Immature natural killer cell (primary cell): ENCODE measurements at regions not wholly inside any gene's neighbourhood (a gene's known extent, or its start where the extent isn't known, plus 50 kb on each side); places are given as distances from the start of the nearest gene placed in this dataset.

Experiments used
- DNase-seq, 3 donors: peaks; one replicate each; pipeline ENCODE4 v3.0.0; 2022; ENCODE audit warnings: mixed read lengths in 1 of 3
- H3K27ac Mint-ChIP-seq, 6 donors: one replicate each; pipeline ENCODE4 v1.8.0; 2020; ENCODE audit warnings: mixed read lengths in 6 of 6, mild to moderate bottlenecking in 5 of 6, inconsistent platforms in 4 of 6, moderate library complexity in 3 of 6
- H3K27me3 Mint-ChIP-seq, 3 donors: one replicate each; pipeline ENCODE4 v1.8.0; 2020 to 2021; ENCODE audit warnings: low read depth in 3 of 3, mild to moderate bottlenecking in 3 of 3, mixed read lengths in 3 of 3, moderate library complexity in 3 of 3, inconsistent platforms in 1 of 3
- H3K36me3 Mint-ChIP-seq, 3 donors: one replicate each; pipeline ENCODE4 v1.8.0; 2020; ENCODE audit warnings: mixed read lengths in 3 of 3, inconsistent platforms in 2 of 3, mild to moderate bottlenecking in 2 of 3
- H3K4me1 Mint-ChIP-seq, 2 donors: one replicate each; pipeline ENCODE4 v1.8.0; 2020; ENCODE audit warnings: inconsistent platforms in 2 of 2, mild to moderate bottlenecking in 2 of 2, mixed read lengths in 2 of 2, moderate library complexity in 1 of 2
- H3K4me3 Mint-ChIP-seq, 5 donors: one replicate each; pipeline ENCODE4 v1.8.0; 2020; ENCODE audit warnings: mild to moderate bottlenecking in 5 of 5, mixed read lengths in 5 of 5, inconsistent platforms in 3 of 5, moderate library complexity in 3 of 5
- H3K9me3 Mint-ChIP-seq, 6 donors: one replicate each; pipeline ENCODE4 v1.8.0; 2020; ENCODE audit warnings: mild to moderate bottlenecking in 6 of 6, mixed read lengths in 6 of 6, inconsistent platforms in 4 of 6, moderate library complexity in 3 of 6

- no peaks in the 10 kb centered on the region for H3K4me1 Mint-ChIP-seq
- no peaks in the 10 kb centered on the region for H3K36me3 Mint-ChIP-seq
- peaks cover 5 to 20% (median 9%) of the 10 kb centered on the region in 6 donors for H3K9me3 Mint-ChIP-seq
- DNase-seq: no peak
- H3K4me3 Mint-ChIP-seq: no peak overlapping the region
- H3K27me3 Mint-ChIP-seq: no peaks in the 10 kb centered on the region
- no peak overlapping the region for H3K27ac Mint-ChIP-seq
Observed at GRCh38 chr3:147962408-147963164, 553.4 kb downstream of the ZIC1 start.

DNA sequence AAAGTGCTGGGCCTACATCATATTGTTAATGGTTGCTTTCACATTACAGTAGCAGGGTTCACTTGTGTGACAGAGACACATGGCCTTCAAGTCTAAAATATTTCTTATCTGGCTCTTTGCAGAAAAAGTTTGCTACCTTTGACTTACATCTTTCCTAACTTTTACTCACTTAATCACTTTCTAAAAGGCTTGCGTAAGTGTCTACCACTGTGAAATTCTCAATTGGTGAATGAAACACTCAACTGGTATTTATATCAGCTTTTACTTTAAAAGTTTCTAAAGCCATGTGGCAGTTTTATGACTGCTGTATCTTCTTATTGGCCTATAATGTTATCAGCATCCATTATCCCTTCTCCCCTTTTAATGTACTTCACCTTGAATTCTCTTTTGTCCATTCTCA lies 554.5 kb downstream of the ZIC1 start:
- H3K27ac Mint-ChIP-seq: no peak overlapping the region
- no peaks in the 10 kb centered on the region for H3K4me1 Mint-ChIP-seq
- no peak for DNase-seq
- H3K9me3 Mint-ChIP-seq: peaks cover 2 to 15% (median 5%) of the 10 kb centered on the region in 6 donors
- no peaks in the 10 kb centered on the region for H3K36me3 Mint-ChIP-seq
- H3K27me3 Mint-ChIP-seq: no peaks in the 10 kb centered on the region
- H3K4me3 Mint-ChIP-seq: no peak overlapping the region

- no peak overlapping the region for H3K4me3 Mint-ChIP-seq
- DNase-seq: no peak
- H3K27ac Mint-ChIP-seq: no peak overlapping the region
- no peaks in the 10 kb centered on the region for H3K4me1 Mint-ChIP-seq
- H3K36me3 Mint-ChIP-seq: no peaks in the 10 kb centered on the region
- peaks cover 3 to 31% (median 16%) of the 10 kb centered on the region in 6 donors for H3K9me3 Mint-ChIP-seq
- H3K27me3 Mint-ChIP-seq: peaks cover 0 to 1% (median 0%) of the 10 kb centered on the region in 3 donors
Observed at GRCh38 chr3:147975165-147975564, 566.0 kb downstream of the ZIC1 start.

GRCh38 chr3:147977001-147977400 lies 567.8 kb downstream of the ZIC1 start:
- no peak overlapping the region for H3K27ac Mint-ChIP-seq

DNA sequence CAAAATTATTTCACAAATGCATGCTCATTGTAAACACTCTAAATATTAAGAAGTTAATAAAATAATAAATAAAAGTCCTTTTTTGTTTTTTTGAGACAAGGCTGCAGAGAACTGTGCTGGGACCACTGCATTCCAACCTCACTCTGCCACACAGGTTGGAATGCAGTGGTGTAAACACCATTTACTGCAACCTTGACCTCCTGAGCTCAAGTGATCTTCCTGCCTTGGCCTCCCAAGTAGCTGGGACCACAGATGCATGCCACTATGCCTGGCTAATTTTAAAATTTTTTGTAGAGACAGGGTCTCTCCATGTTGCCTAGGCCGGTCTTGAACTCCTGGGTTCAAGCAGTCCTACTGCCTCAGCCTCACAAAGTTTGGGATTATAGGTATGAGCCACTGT lies 578.4 kb downstream of the ZIC1 start:
- H3K27me3 Mint-ChIP-seq: peaks cover 0 to 2% (median 0%) of the 10 kb centered on the region in 3 donors
- H3K4me3 Mint-ChIP-seq: no peak overlapping the region
- no peak for DNase-seq
- no peaks in the 10 kb centered on the region for H3K36me3 Mint-ChIP-seq
- no peaks in the 10 kb centered on the region for H3K4me1 Mint-ChIP-seq
- no peak overlapping the region for H3K27ac Mint-ChIP-seq
- peaks cover 0 to 14% (median 3%) of the 10 kb centered on the region in 6 donors for H3K9me3 Mint-ChIP-seq

More at GRCh38 chr3:147977001-147977400, 567.8 kb downstream of the ZIC1 start:
- H3K36me3 Mint-ChIP-seq: no peaks in the 10 kb centered on the region
- no peak for DNase-seq
- H3K9me3 Mint-ChIP-seq: peaks cover 3 to 31% (median 10%) of the 10 kb centered on the region in 6 donors
- no peak overlapping the region for H3K4me3 Mint-ChIP-seq
- peaks cover 0 to 1% (median 0%) of the 10 kb centered on the region in 3 donors for H3K27me3 Mint-ChIP-seq
- H3K4me1 Mint-ChIP-seq: peaks cover 0 to 2% of the 10 kb centered on the region in 2 donors

- no peak overlapping the region for H3K4me3 Mint-ChIP-seq
- H3K36me3 Mint-ChIP-seq: no peaks in the 10 kb centered on the region
- DNase-seq: no peak
- no peak overlapping the region for H3K27ac Mint-ChIP-seq
- peaks cover 0 to 14% (median 3%) of the 10 kb centered on the region in 6 donors for H3K9me3 Mint-ChIP-seq
- no peaks in the 10 kb centered on the region for H3K27me3 Mint-ChIP-seq
- no peaks in the 10 kb centered on the region for H3K4me1 Mint-ChIP-seq
Observed at GRCh38 chr3:147989344-147989743, 580.2 kb downstream of the ZIC1 start.

- Mint-ChIP-seq H3K36me3 (no peaks in the 10 kb centered on the region), H3K4me1 (no peaks in the 10 kb centered on the region), H3K27ac (no peak overlapping the region)
Observed at GRCh38 chr3:148002705-148003205, 593.6 kb downstream of the ZIC1 start.

GRCh38 chr3:148004331-148004730 lies 595.2 kb downstream of the ZIC1 start:
- no peak for DNase-seq
- H3K9me3 Mint-ChIP-seq: peaks cover 0 to 12% (median 6%) of the 10 kb centered on the region in 6 donors
- peaks cover 0 to 2% (median 0%) of the 10 kb centered on the region in 3 donors for H3K27me3 Mint-ChIP-seq
- no peak overlapping the region for H3K4me3 Mint-ChIP-seq
- no peaks in the 10 kb centered on the region for H3K4me1 Mint-ChIP-seq
- no peak overlapping the region for H3K27ac Mint-ChIP-seq
- H3K36me3 Mint-ChIP-seq: no peaks in the 10 kb centered on the region

More at GRCh38 chr3:148002705-148003205, 593.6 kb downstream of the ZIC1 start:
- no peak overlapping the region for H3K4me3 Mint-ChIP-seq
- DNase-seq: no peak
- peaks cover 0 to 2% (median 0%) of the 10 kb centered on the region in 3 donors for H3K27me3 Mint-ChIP-seq
- peaks cover 0 to 13% (median 7%) of the 10 kb centered on the region in 6 donors for H3K9me3 Mint-ChIP-seq

DNA sequence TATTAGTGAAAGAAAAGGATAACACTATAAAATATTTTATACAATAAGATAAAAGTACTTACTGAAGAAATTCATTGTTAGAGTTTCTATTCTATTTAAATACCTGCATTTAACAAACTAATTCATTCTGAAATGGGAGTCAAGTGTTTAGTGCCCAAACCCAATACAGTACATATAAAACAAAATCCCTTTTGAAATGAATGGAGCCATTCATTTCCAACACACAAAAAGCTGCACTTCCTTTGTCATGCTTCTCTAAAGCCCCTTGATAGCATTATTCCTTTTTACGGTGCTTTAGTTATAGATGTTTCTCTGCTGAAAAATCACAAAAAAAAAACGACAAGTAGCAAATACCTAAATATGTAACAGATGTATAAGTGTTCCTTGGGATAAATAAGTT lies 596.3 kb downstream of the ZIC1 start:
- Mint-ChIP-seq H3K4me1 (no peaks in the 10 kb centered on the region), H3K27ac (no peak overlapping the region), H3K9me3 (peaks cover 0 to 18% (median 6%) of the 10 kb centered on the region in 6 donors), H3K4me3 (no peak overlapping the region), H3K27me3 (peaks cover 0 to 2% (median 0%) of the 10 kb centered on the region in 3 donors), H3K36me3 (peaks cover 0 to 2% (median 0%) of the 10 kb centered on the region in 3 donors)
- no peak for DNase-seq

GRCh38 chr3:148006508-148006907 lies 597.3 kb downstream of the ZIC1 start:
- H3K27ac Mint-ChIP-seq: no peak overlapping the region
- H3K27me3 Mint-ChIP-seq: peaks cover 0 to 2% (median 0%) of the 10 kb centered on the region in 3 donors
- peaks cover 0 to 2% (median 0%) of the 10 kb centered on the region in 3 donors for H3K36me3 Mint-ChIP-seq
- H3K9me3 Mint-ChIP-seq: peaks cover 0 to 18% (median 6%) of the 10 kb centered on the region in 6 donors
- no peak overlapping the region for H3K4me3 Mint-ChIP-seq
- DNase-seq: no peak
- H3K4me1 Mint-ChIP-seq: no peaks in the 10 kb centered on the region

DNA sequence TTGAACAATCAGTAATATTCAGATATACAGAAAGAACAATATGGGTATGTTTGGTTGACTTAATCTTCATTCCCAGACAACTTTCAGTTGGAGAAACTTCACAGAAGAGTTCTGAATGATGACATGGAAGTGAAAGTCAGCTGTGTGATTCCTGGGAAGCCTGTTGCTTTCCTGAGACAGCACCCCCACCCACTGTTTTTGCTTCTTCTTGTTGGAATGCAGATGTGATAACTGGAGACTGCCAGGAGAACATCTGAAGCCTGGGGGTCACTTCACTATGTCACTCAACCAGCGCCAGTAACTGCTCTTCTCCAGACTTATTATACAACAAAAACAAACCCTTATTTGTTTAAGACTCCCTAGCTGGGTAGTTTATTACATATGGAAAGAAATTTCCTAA lies 599.4 kb downstream of the ZIC1 start:
- no peak for DNase-seq
- no peak overlapping the region for H3K4me3 Mint-ChIP-seq

DNA sequence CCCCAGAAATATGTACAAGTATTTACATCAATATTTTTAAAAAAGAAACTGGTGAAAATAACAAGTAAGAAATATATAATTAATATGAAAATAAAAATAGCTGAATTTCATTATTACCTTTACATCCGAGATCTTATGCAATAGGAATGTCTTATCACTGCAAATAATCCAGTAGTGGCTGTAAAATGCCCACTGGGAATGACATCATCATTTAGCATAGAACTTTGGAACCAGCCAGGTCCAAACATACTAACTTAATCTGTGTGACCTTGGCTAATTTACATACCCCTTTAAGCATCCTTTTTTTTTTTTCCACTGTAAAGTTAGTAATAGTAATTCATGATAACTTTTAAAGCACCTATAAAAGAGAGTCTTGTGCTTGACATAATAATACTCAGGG lies 611.7 kb downstream of the ZIC1 start:
- H3K4me3 Mint-ChIP-seq: no peak overlapping the region
- H3K9me3 Mint-ChIP-seq: peaks cover 6 to 54% (median 26%) of the 10 kb centered on the region in 6 donors
- H3K4me1 Mint-ChIP-seq: no peaks in the 10 kb centered on the region
- H3K36me3 Mint-ChIP-seq: no peaks in the 10 kb centered on the region
- DNase-seq: no peak
- peaks cover 0 to 3% (median 1%) of the 10 kb centered on the region in 3 donors for H3K27me3 Mint-ChIP-seq
- no peak overlapping the region for H3K27ac Mint-ChIP-seq

More for the DNA sequence above, 599.4 kb downstream of the ZIC1 start:
- Mint-ChIP-seq H3K27ac (no peak overlapping the region), H3K4me1 (no peaks in the 10 kb centered on the region), H3K27me3 (peaks cover 0 to 2% (median 0%) of the 10 kb centered on the region in 3 donors), H3K36me3 (peaks cover 0 to 2% (median 0%) of the 10 kb centered on the region in 3 donors), H3K9me3 (peaks cover 0 to 14% (median 6%) of the 10 kb centered on the region in 6 donors)

DNA sequence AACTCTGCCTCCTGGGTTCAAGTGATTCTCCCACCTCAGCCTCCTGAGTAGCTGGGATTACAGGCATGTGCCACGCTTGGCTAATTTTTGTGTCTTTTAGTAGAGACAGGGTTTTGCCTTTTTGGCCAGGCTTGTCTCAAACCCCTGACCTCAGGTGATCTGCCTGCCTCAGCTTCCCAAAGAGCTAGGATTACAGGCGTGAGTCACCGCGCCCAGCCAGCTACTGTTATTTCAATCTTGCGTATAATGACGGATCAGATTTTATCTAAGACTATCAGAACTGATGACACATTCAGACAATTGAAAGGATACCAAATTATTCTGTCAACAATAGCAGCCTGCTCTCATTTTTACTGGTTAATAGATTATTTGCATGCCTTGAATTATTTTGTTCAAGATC lies 612.2 kb downstream of the ZIC1 start:
- Mint-ChIP-seq H3K4me3 (no peak overlapping the region), H3K9me3 (peaks cover 5 to 51% (median 26%) of the 10 kb centered on the region in 6 donors), H3K36me3 (no peaks in the 10 kb centered on the region), H3K27ac (no peak overlapping the region), H3K4me1 (no peaks in the 10 kb centered on the region), H3K27me3 (peaks cover 0 to 3% (median 1%) of the 10 kb centered on the region in 3 donors)
- no peak for DNase-seq

DNA sequence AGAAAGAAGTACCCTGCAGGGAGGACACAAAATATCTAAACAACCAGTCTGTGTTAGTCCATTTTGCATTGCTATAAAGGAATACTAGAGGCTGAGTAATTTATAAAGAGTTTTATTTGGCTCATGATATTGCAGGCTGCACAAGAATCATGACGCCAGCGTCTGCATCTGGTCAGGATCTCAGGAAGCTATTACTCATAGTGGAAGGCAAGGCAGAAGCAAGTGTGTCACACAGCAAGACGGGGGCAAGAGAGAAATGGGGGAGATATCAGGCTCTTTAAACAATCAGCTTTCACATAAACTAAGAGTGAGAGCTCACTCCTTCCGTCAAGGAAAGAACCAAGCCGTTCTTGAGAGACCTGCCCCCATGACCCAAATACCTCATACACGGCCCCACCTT lies 614.8 kb downstream of the ZIC1 start:
- Mint-ChIP-seq H3K36me3 (no peaks in the 10 kb centered on the region), H3K27ac (no peak overlapping the region), H3K27me3 (peaks cover 0 to 3% (median 1%) of the 10 kb centered on the region in 3 donors), H3K9me3 (peaks cover 2 to 51% (median 16%) of the 10 kb centered on the region in 6 donors), H3K4me1 (no peaks in the 10 kb centered on the region), H3K4me3 (no peak overlapping the region)
- DNase-seq: no peak
